ENCODE measurements at regions not wholly inside any gene's neighbourhood (a gene's known extent, or its start where the extent isn't known, plus 50 kb on each side); places are given as distances from the start of the nearest gene placed in this dataset.
"Not testable (repeated sequence)": the region's sequence is repeated elsewhere in the genome, so short reads cannot be mapped to it uniquely, and the experiment has no call there.

DNA sequence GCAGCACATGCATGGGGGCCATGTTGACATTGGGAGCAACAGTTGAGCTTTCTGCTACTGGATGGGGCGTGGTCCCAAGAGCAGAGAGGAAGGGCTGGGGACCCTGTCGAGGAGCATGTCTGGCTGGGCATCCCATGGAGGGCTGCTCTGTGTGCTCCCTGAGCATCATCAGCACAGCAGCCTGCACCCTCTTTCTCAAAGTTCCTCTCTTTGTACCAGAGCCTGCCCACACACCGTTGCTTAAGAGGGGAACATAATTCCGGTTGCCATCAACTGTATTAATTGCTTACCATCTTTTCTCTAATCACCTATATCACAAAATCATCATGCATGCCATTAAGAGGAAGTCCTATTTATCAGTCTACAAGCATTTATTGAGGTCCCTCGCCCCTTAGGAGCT is 55.2 kb upstream of the DIRAS2 start:
- H3K4me1 Mint-ChIP-seq = no peaks in the 10 kb centered on the region
- ATAC-seq = no peak
- H3K27me3 Mint-ChIP-seq = peaks cover 14% of the 10 kb centered on the region
- H3K4me3 Mint-ChIP-seq = no peak overlapping the region
- no peak overlapping the region for H3K27ac Mint-ChIP-seq
- CTCF ChIA-PET = no interaction called here
- H3K9me3 Mint-ChIP-seq (ENCODE audit: low read depth) = no peaks in the 10 kb centered on the region
- no peaks in the 10 kb centered on the region for H3K36me3 Mint-ChIP-seq
- no peak for DNase-seq

DNA sequence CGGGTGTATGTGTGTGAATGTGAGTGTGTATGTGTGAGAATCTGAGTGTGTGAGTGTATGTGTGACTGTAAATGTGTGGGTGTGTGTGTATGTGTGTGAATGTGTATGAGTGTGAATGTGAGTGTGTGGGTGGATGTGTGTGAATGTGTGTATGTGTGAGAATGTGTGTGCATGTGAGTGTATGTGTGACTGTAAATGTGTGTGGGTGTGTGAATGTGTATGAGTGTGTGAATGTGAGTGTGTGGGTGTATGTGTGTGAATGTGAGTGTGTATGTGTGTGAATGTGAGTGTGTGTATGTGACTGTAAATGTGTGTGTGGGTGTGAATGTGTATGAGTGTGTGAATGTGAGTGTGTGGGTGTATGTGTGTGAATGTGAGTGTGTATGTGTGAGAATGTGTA is 51.6 kb upstream of the DIRAS2 start:
- H3K36me3 Mint-ChIP-seq; H3K4me3 Mint-ChIP-seq; H3K27me3 Mint-ChIP-seq; DNase-seq; ATAC-seq; CTCF ChIA-PET; H3K4me1 Mint-ChIP-seq; H3K27ac Mint-ChIP-seq; H3K9me3 Mint-ChIP-seq (ENCODE audit: low read depth): not testable (repeated sequence)

All from activated CD8-positive, alpha-beta memory T cell treated with anti-CD3 and anti-CD28 coated beads, Interleukin-2, amount 10 ng/mL, durations not matched to agents 7 days and 5 days (primary cell).